HCT116 (cell line): ENCODE measurements at regions not wholly inside any gene's neighbourhood (a gene's known extent, or its start where the extent isn't known, plus 50 kb on each side); places are given as distances from the start of the nearest gene placed in this dataset.

Experiments used
- ATAC-seq: fragments of 200-7000 bp; cut with Tn5 transposase; 2 replicates; pipeline ENCODE4 v1.9.1; 2020; ENCODE audit warnings: mild to moderate bottlenecking, moderate library complexity
- BruUV-seq: library from RNA; stranded (reverse); fragments of 400-500 nt; replicated peaks from 2 replicates; lab custom pipeline; 2021; lab: Mats Ljungman, UMichigan
- CTCF ChIA-PET: fragments of 300-600 bp; sonication (Branson Sonifier 250); formaldehyde crosslinking; loops from one replicate; lab custom pipeline; 2021; ENCODE audit warnings: antibody characterized with exemption; lab: Charles Lee
- POLR2A ChIA-PET: fragments of 300-600, 350-600 bp; sonication (Branson Sonifier 250); formaldehyde crosslinking; loops from one replicate; lab custom pipeline; 2021; ENCODE audit warnings: antibody characterized with exemption; lab: Charles Lee
- RAD21 ChIA-PET, 2 experiments: fragments of 300-600 bp; sonication (Branson Sonifier 250); formaldehyde crosslinking; loops; one replicate each; lab custom pipeline; 2023; ENCODE audit warnings: low total read pairs in 2 of 2; ENCODE audit not compliant: uncharacterized antibody in 2 of 2, unreplicated experiment in 2 of 2, low non-redundant PET in 1 of 2; lab: Charles Lee
- DNase-seq: peaks from one replicate; pipeline ENCODE4 v3.0.0-alpha.2; 2010; ENCODE audit warnings: low read depth, low spot score
- H2AFZ ChIP-seq: fragments of 200-600 bp; shearing (Covaris generic), sonication (generic); 2 replicates; pipeline ENCODE4 v1.6.1; 2017; ENCODE audit warnings: low read depth, mixed run types, mixed read lengths, antibody characterized with exemption, low read length; ENCODE audit not compliant: poor library complexity, severe bottlenecking
- H3K27ac ChIP-seq: 2 replicates; pipeline ENCODE4 v1.5.1; 2012; ENCODE audit warnings: low read depth, low read length
- H3K27me3 ChIP-seq: fragments of 200-600 bp; sonication (generic); 2 replicates; pipeline ENCODE4 v1.6.1; 2016; ENCODE audit warnings: mixed run types, low read length, mixed read lengths; ENCODE audit not compliant: insufficient read depth
- H3K36me3 ChIP-seq, 2 experiments: fragments of 200-500 bp in 1 of 2; fragments of 200-600 bp in 1 of 2; sonication (Bioruptor generic) in 1 of 2; sonication (generic) in 1 of 2; 2 replicates each; pipeline versions ENCODE4 v1.5.1 to v1.6.1; 2014 to 2016; ENCODE audit warnings: low read length in 2 of 2, inconsistent platforms in 1 of 2, mixed read lengths in 1 of 2, mixed run types in 1 of 2; ENCODE audit not compliant: insufficient read depth in 2 of 2, control insufficient read depth in 1 of 2
- H3K4me1 ChIP-seq, 2 experiments: fragments of 200-600 bp in 1 of 2; sonication (generic) in 1 of 2; 2 replicates each; pipeline versions ENCODE4 v1.5.1 to v1.6.1; 2012 to 2017; ENCODE audit warnings: low read length in 2 of 2, inconsistent platforms in 1 of 2, mild to moderate bottlenecking in 1 of 2, mixed read lengths in 1 of 2, mixed run types in 1 of 2, moderate library complexity in 1 of 2; ENCODE audit not compliant: insufficient read depth in 2 of 2, control insufficient read depth in 1 of 2
- H3K4me2 ChIP-seq: fragments of 200-600 bp; sonication (generic); 2 replicates; pipeline ENCODE4 v1.6.1; 2017; ENCODE audit warnings: mixed run types, low read length, mixed read lengths
- H3K4me3 ChIP-seq, 2 experiments: fragments of 200-600 bp in 1 of 2; sonication (generic) in 1 of 2; replicated peaks in 1 of 2; 2 replicates each; pipeline ENCODE4 v1.5.1; 2011 to 2016; ENCODE audit warnings: low read length in 2 of 2, control low read depth in 1 of 2, low read depth in 1 of 2, mild to moderate bottlenecking in 1 of 2, mixed read lengths in 1 of 2, mixed run types in 1 of 2
- H3K79me2 ChIP-seq: fragments of 200-600 bp; sonication (generic); 2 replicates; pipeline ENCODE4 v1.6.1; 2017; ENCODE audit warnings: mild to moderate bottlenecking, mixed run types, low read length, moderate library complexity, mixed read lengths; ENCODE audit not compliant: insufficient read depth
- H3K9ac ChIP-seq: fragments of 200-600 bp; sonication (generic); 2 replicates; pipeline ENCODE4 v1.6.1; 2016; ENCODE audit warnings: low read length, mixed read lengths
- H3K9me2 ChIP-seq: fragments of 200-600 bp; sonication (generic), shearing (Covaris generic); 2 replicates; pipeline ENCODE4 v1.6.1; 2017; ENCODE audit warnings: mixed run types, mild to moderate bottlenecking, moderate library complexity; ENCODE audit not compliant: insufficient read depth
- H3K9me3 ChIP-seq, 2 experiments: fragments of 200-500 bp in 1 of 2; fragments of 200-600 bp in 1 of 2; sonication (Bioruptor generic) in 1 of 2; sonication (generic) in 1 of 2; 2 replicates each; pipeline ENCODE4 v1.6.1; 2014 to 2017; ENCODE audit warnings: low read length in 2 of 2, mixed read lengths in 2 of 2, inconsistent platforms in 1 of 2, low read depth in 1 of 2, mild to moderate bottlenecking in 1 of 2, mixed run types in 1 of 2, moderate library complexity in 1 of 2; ENCODE audit not compliant: control insufficient read depth in 1 of 2, insufficient read depth in 1 of 2
- H4K20me1 ChIP-seq: fragments of 200-600 bp; sonication (generic), shearing (Covaris generic); 2 replicates; pipeline ENCODE4 v1.6.1; 2017; ENCODE audit warnings: mixed run types, mild to moderate bottlenecking, moderate library complexity; ENCODE audit not compliant: insufficient read depth
- CBX3 ChIP-seq: IDR thresholded peaks from 2 replicates; pipeline ENCODE4 v1.6.1; 2012; ENCODE audit warnings: low read depth
- CEBPB ChIP-seq: IDR thresholded peaks from 2 replicates; pipeline ENCODE4 v1.6.1; 2012; ENCODE audit warnings: low read depth
- CTCF ChIP-seq, 3 experiments: fragments of 200-600 bp in 1 of 3; sonication (generic) in 1 of 3; IDR thresholded peaks in 2 of 3; conservative IDR thresholded peaks in 1 of 3; 2 replicates each; pipeline ENCODE4 v1.5.1; 2012 to 2017; ENCODE audit warnings: low read depth in 2 of 3, low read length in 2 of 3, antibody characterized with exemption in 1 of 3, borderline replicate concordance in 1 of 3, control low read depth in 1 of 3, mild to moderate bottlenecking in 1 of 3, mixed read lengths in 1 of 3, mixed run types in 1 of 3, moderate library complexity in 1 of 3; ENCODE audit not compliant: insufficient read depth in 1 of 3
- EGR1 ChIP-seq: IDR thresholded peaks from 2 replicates; pipeline ENCODE4 v1.6.1; 2012; ENCODE audit warnings: low read depth
- ELF1 ChIP-seq: IDR thresholded peaks from 2 replicates; pipeline ENCODE4 v1.6.1; 2012; ENCODE audit warnings: low read depth, borderline replicate concordance
- EZH2 ChIP-seq: fragments of 200-600 bp; sonication (generic); IDR thresholded peaks from 2 replicates; pipeline ENCODE4 v1.6.1; 2017; ENCODE audit warnings: antibody characterized with exemption, mixed run types
- JUND ChIP-seq: IDR thresholded peaks from 2 replicates; pipeline ENCODE4 v1.6.1; 2012
- POLR2AphosphoS5 ChIP-seq: IDR thresholded peaks from 2 replicates; pipeline ENCODE4 v1.6.1; 2011; ENCODE audit warnings: mild to moderate bottlenecking, low read depth, low read length, moderate library complexity
- REST ChIP-seq: IDR thresholded peaks from 2 replicates; pipeline ENCODE4 v1.6.1; 2012; ENCODE audit warnings: low read depth
- SIN3A ChIP-seq: IDR thresholded peaks from 2 replicates; pipeline ENCODE4 v1.6.1; 2012; ENCODE audit warnings: low read depth
- SP1 ChIP-seq: IDR thresholded peaks from 2 replicates; pipeline ENCODE4 v1.6.1; 2012; ENCODE audit warnings: low read depth
- SRF ChIP-seq: IDR thresholded peaks from 2 replicates; pipeline ENCODE4 v1.6.1; 2012; ENCODE audit warnings: low read depth
- TCF7L2 ChIP-seq: IDR thresholded peaks from 2 replicates; pipeline ENCODE4 v1.7.0; 2011; ENCODE audit warnings: borderline replicate concordance, inconsistent platforms; ENCODE audit not compliant: insufficient read depth, insufficient read length; ENCODE audit errors: extremely low read depth
- YY1 ChIP-seq: IDR thresholded peaks from 2 replicates; pipeline ENCODE4 v1.6.1; 2011; ENCODE audit warnings: low read length, low read depth, moderate library complexity, mild to moderate bottlenecking; ENCODE audit not compliant: insufficient replicate concordance; ENCODE audit errors: extremely low read depth
- ZBTB33 ChIP-seq: IDR thresholded peaks from 2 replicates; pipeline ENCODE4 v1.6.1; 2011; ENCODE audit warnings: mild to moderate bottlenecking, low read length, moderate library complexity; ENCODE audit not compliant: insufficient replicate concordance; ENCODE audit errors: extremely low read depth
- ZFX ChIP-seq: fragments of 450-650 bp; IDR thresholded peaks from 2 replicates; pipeline ENCODE4 v1.6.1; 2017
- ZNF274 ChIP-seq: fragments of 200-500 bp; sonication (Bioruptor generic); IDR thresholded peaks from 2 replicates; pipeline ENCODE4 v1.6.1; 2014; ENCODE audit warnings: mild to moderate bottlenecking, low read depth, low read length, inconsistent platforms
- intact Hi-C: fragments of 100-400 bp; cut with micrococcal nuclease; formaldehyde crosslinking; loops from 2 replicates; pipeline ENCODE4 v1.10.0; 2022

- no peaks in the 10 kb centered on the region for H3K9me2 ChIP-seq
- no peaks in the 10 kb centered on the region for H3K27me3 ChIP-seq
- H3K36me3 ChIP-seq, result no peaks in the 10 kb centered on the region
- H3K27ac ChIP-seq, result no peak overlapping the region
- RAD21 ChIA-PET, result no interaction called here
- H2AFZ ChIP-seq, result no peak overlapping the region
- no TSS peak for BruUV-seq
- DNase-seq (no peak), ATAC-seq (no peak)
- no peaks in the 10 kb centered on the region for H4K20me1 ChIP-seq
- no peak overlapping the region for H3K4me3 ChIP-seq
- H3K4me2 ChIP-seq, result no peak overlapping the region
- no peaks in the 10 kb centered on the region for H3K79me2 ChIP-seq
- no peaks in the 10 kb centered on the region for H3K4me1 ChIP-seq
- intact Hi-C loops, result no loop called here
- no peaks in the 10 kb centered on the region for H3K9me3 ChIP-seq
- CTCF ChIA-PET, result interaction anchor here (2.6 to 2.8 kb wide), 2 partner anchors 10 to 309 kb away, joined by 8 to 13 read pairs; no protein-coding TSS in a partner anchor
- H3K9ac ChIP-seq, result no peak overlapping the region
- TF ChIP-seq SRF, result no peak
- no peak for TF ChIP-seq SIN3A
- TF ChIP-seq REST, result no peak
- no peak for TF ChIP-seq ZNF274
- TF ChIP-seq YY1, result no peak
- no peak for TF ChIP-seq EZH2
- TF ChIP-seq TCF7L2, result no peak
- no peak for TF ChIP-seq ELF1
- no peak for TF ChIP-seq JUND
- no peak for TF ChIP-seq SP1
- TF ChIP-seq CTCF (IDR thresholded peaks at IDR 0.05 in 2 of 3, conservative IDR thresholded peaks at IDR 0.05 in 1 of 3; ENCODE audit: borderline replicate concordance in 1 of 3, insufficient read depth in 1 of 3, low read depth in 2 of 3, low read length in 2 of 3), result no peak
- TF ChIP-seq CEBPB, result no peak
- no peak for TF ChIP-seq ZBTB33
- TF ChIP-seq CBX3, result no peak
- no peak for TF ChIP-seq ZFX
- TF ChIP-seq EGR1, result no peak
- no peak for TF ChIP-seq POLR2AphosphoS5
- POLR2A ChIA-PET, result no interaction called here
Measured at GRCh38 chr17:70776441-70776840, 607.1 kb downstream of the KCNJ2 start.
